Fibroblast of lung (primary cell): ENCODE measurements at regions not wholly inside any gene's neighbourhood (a gene's known extent, or its start where the extent isn't known, plus 50 kb on each side); places are given as distances from the start of the nearest gene placed in this dataset.

Experiments used
- DNase-seq, 2 donors: peaks; one replicate each; pipeline versions ENCODE4 v3.0.0 to v3.0.0-alpha.2; 2010; ENCODE audit warnings: low read depth in 2 of 2
- H2AFZ ChIP-seq: 2 replicates; pipeline ENCODE4 v1.5.1; 2012; ENCODE audit warnings: low read length, control low read depth, inconsistent platforms
- H3K27ac ChIP-seq: 2 replicates; pipeline ENCODE4 v1.5.1; 2011; ENCODE audit warnings: low read length, control low read depth; ENCODE audit not compliant: insufficient read depth
- H3K27me3 ChIP-seq: 2 replicates; pipeline ENCODE4 v1.5.1; 2011; ENCODE audit warnings: mild to moderate bottlenecking, low read length; ENCODE audit not compliant: control insufficient read depth, insufficient read depth
- H3K36me3 ChIP-seq: 2 replicates; pipeline ENCODE4 v1.5.1; 2011; ENCODE audit warnings: low read length; ENCODE audit not compliant: control insufficient read depth, insufficient read depth
- H3K4me1 ChIP-seq: 2 replicates; pipeline ENCODE4 v1.5.1; 2011; ENCODE audit warnings: low read length; ENCODE audit not compliant: control insufficient read depth, insufficient read depth; ENCODE audit errors: extremely low read depth
- H3K4me2 ChIP-seq: 2 replicates; pipeline ENCODE4 v1.5.1; 2011; ENCODE audit warnings: low read length, control low read depth; ENCODE audit not compliant: insufficient read depth; ENCODE audit errors: extremely low read depth
- H3K4me3 ChIP-seq, 4 experiments: fragments of 200-600 bp in 1 of 4; sonication (generic) in 1 of 4; replicated peaks in 1 of 4; 2 replicates each; pipeline ENCODE4 v1.5.1; 2011 to 2016; ENCODE audit warnings: low read length in 4 of 4, low read depth in 3 of 4, mild to moderate bottlenecking in 3 of 4, control low read depth in 2 of 4, inconsistent platforms in 1 of 4, mixed read lengths in 1 of 4; ENCODE audit not compliant: insufficient read depth in 1 of 4; ENCODE audit errors: control extremely low read depth in 1 of 4
- H3K79me2 ChIP-seq: 2 replicates; pipeline ENCODE4 v1.5.1; 2012; ENCODE audit warnings: mild to moderate bottlenecking, low read length, inconsistent platforms; ENCODE audit not compliant: control insufficient read depth, insufficient read depth
- H3K9ac ChIP-seq: 2 replicates; pipeline ENCODE4 v1.5.1; 2011; ENCODE audit warnings: mild to moderate bottlenecking, low read length, control low read depth; ENCODE audit not compliant: insufficient read depth
- H3K9me3 ChIP-seq: 2 replicates; pipeline ENCODE4 v1.5.1; 2012; ENCODE audit warnings: low read depth, low read length; ENCODE audit not compliant: control insufficient read depth, insufficient read depth
- H4K20me1 ChIP-seq: 2 replicates; pipeline ENCODE4 v1.5.1; 2011; ENCODE audit warnings: low read length; ENCODE audit not compliant: control insufficient read depth, insufficient read depth; ENCODE audit errors: extremely low read depth
- CTCF ChIP-seq, 2 donors: IDR thresholded peaks in 1 of 2; conservative IDR thresholded peaks in 1 of 2; 1 replicate in 1 of 2; 2 replicates in 1 of 2; pipeline ENCODE4 v1.5.1; 2011 to 2012; ENCODE audit warnings: low read length in 2 of 2, control low read depth in 1 of 2, inconsistent platforms in 1 of 2, low read depth in 1 of 2, mild to moderate bottlenecking in 1 of 2
- EZH2 ChIP-seq: IDR thresholded peaks from 2 replicates; pipeline ENCODE4 v1.5.1; 2012; ENCODE audit warnings: low read length, control low read depth, mild to moderate bottlenecking; ENCODE audit errors: missing control alignments

- TF ChIP-seq EZH2 (no peak), CTCF (conservative IDR thresholded peaks at IDR 0.05 in 1 of 2, IDR thresholded peaks at IDR 0.05 in 1 of 2; ENCODE audit: low read depth in 1 of 2, low read length in 2 of 2) (no peak)
- Histone ChIP-seq H3K27me3 (no peaks in the 10 kb centered on the region), H3K4me2 (no peak overlapping the region), H3K4me1 (no peaks in the 10 kb centered on the region), H3K9me3 (no peaks in the 10 kb centered on the region), H3K27ac (no peak overlapping the region), H3K79me2 (no peaks in the 10 kb centered on the region), H4K20me1 (no peaks in the 10 kb centered on the region), H3K4me3 (no peak overlapping the region), H2AFZ (no peak overlapping the region), H3K9ac (no peak overlapping the region), H3K36me3 (no peaks in the 10 kb centered on the region)
- DNase-seq = no peak
Measured at GRCh38 chr11:81135570-81135969, 1598.1 kb downstream of the FAM181B start.

- Histone ChIP-seq H3K4me2 (no peak overlapping the region), H3K9ac (no peak overlapping the region), H3K4me3 (no peak overlapping the region), H4K20me1 (no peaks in the 10 kb centered on the region), H3K27me3 (no peaks in the 10 kb centered on the region), H3K79me2 (no peaks in the 10 kb centered on the region), H3K27ac (no peak overlapping the region), H3K4me1 (no peaks in the 10 kb centered on the region), H2AFZ (no peak overlapping the region), H3K36me3 (no peaks in the 10 kb centered on the region), H3K9me3 (no peaks in the 10 kb centered on the region)
- no peak for DNase-seq
- TF ChIP-seq EZH2 (no peak), CTCF (conservative IDR thresholded peaks at IDR 0.05 in 1 of 2, IDR thresholded peaks at IDR 0.05 in 1 of 2; ENCODE audit: low read depth in 1 of 2, low read length in 2 of 2) (no peak)
Measured at GRCh38 chr11:81129618-81130017, 1604.0 kb downstream of the FAM181B start.

GRCh38 chr11:81112718-81113117, 1620.9 kb downstream of the FAM181B start:
- Histone ChIP-seq H3K9ac (no peak overlapping the region), H3K9me3 (no peaks in the 10 kb centered on the region), H3K4me3 (no peak overlapping the region), H3K27ac (no peak overlapping the region), H3K4me2 (no peak overlapping the region), H4K20me1 (no peaks in the 10 kb centered on the region), H3K36me3 (no peaks in the 10 kb centered on the region), H3K79me2 (no peaks in the 10 kb centered on the region), H2AFZ (no peak overlapping the region), H3K27me3 (no peaks in the 10 kb centered on the region), H3K4me1 (no peaks in the 10 kb centered on the region)
- no peak for DNase-seq
- no peak for TF ChIP-seq CTCF (conservative IDR thresholded peaks at IDR 0.05 in 1 of 2, IDR thresholded peaks at IDR 0.05 in 1 of 2; ENCODE audit: low read depth in 1 of 2, low read length in 2 of 2)
- no peak for TF ChIP-seq EZH2
